SK-N-SH (cell line): ENCODE measurements at regions not wholly inside any gene's neighbourhood (a gene's known extent, or its start where the extent isn't known, plus 50 kb on each side); places are given as distances from the start of the nearest gene placed in this dataset.
A peak's percentile ranks its signal among the peaks of the same experiment; 100 is the strongest.

Experiments used
- CTCF ChIA-PET: fragments of 300-600, 350-600 bp; formaldehyde crosslinking; extraction: SDS; loops from one replicate; lab custom pipeline; 2021; lab: Yijun Ruan, JAX
- POLR2A ChIA-PET: fragments of 350-600 bp; sonication (Branson Sonifier 250); formaldehyde crosslinking; extraction: SDS; loops from one replicate; lab custom pipeline; 2020; ENCODE audit warnings: antibody characterized with exemption, inconsistent platforms; lab: Yijun Ruan, JAX
- DNase-seq: peaks from one replicate; pipeline ENCODE4 v3.0.0; 2012
- H2AFZ ChIP-seq: fragments of 200-600 bp; sonication (generic); 2 replicates; pipeline ENCODE4 v1.8.1; 2016; ENCODE audit warnings: antibody characterized with exemption, mild to moderate bottlenecking, low read depth
- H3F3A ChIP-seq: fragments of 200-600 bp; sonication (generic); replicated peaks from 2 replicates; pipeline ENCODE3; 2016; ENCODE audit warnings: antibody characterized with exemption, mild to moderate bottlenecking; ENCODE audit not compliant: insufficient read depth
- H3K27ac ChIP-seq, 2 experiments: fragments of 200-500 bp in 1 of 2; fragments of 200-600 bp in 1 of 2; sonication (Bioruptor generic) in 1 of 2; sonication (generic), shearing (Covaris generic) in 1 of 2; 2 replicates each; pipeline versions ENCODE4 v1.5.1 to v1.6.1; 2014 to 2016; ENCODE audit warnings: low read depth in 2 of 2, inconsistent platforms in 1 of 2, low read length in 1 of 2, mild to moderate bottlenecking in 1 of 2, mixed read lengths in 1 of 2
- H3K27me3 ChIP-seq: fragments of 200-600 bp; sonication (generic), shearing (Covaris generic); 2 replicates; pipeline ENCODE4 v1.6.1; 2016; ENCODE audit warnings: mixed run types; ENCODE audit not compliant: insufficient read depth
- H3K36me3 ChIP-seq, 2 experiments: fragments of 200-500 bp in 1 of 2; fragments of 200-600 bp in 1 of 2; sonication (Bioruptor generic) in 1 of 2; sonication (generic) in 1 of 2; replicated peaks in 1 of 2; 2 replicates each; pipeline versions ENCODE3 to v1.5.1; 2014 to 2016; ENCODE audit warnings: low read length in 1 of 2, mild to moderate bottlenecking in 1 of 2; ENCODE audit not compliant: insufficient read depth in 2 of 2, control insufficient read depth in 1 of 2
- H3K4me1 ChIP-seq, 2 experiments: fragments of 200-500 bp in 1 of 2; fragments of 200-600 bp in 1 of 2; sonication (Bioruptor generic) in 1 of 2; sonication (generic), shearing (Covaris generic) in 1 of 2; 2 replicates each; pipeline versions ENCODE4 v1.5.1 to v1.6.1; 2014 to 2016; ENCODE audit warnings: low read depth in 1 of 2, low read length in 1 of 2, mixed run types in 1 of 2; ENCODE audit not compliant: insufficient read depth in 2 of 2, control insufficient read depth in 1 of 2
- H3K4me2 ChIP-seq: fragments of 200-600 bp; sonication (generic), shearing (Covaris generic); 2 replicates; pipeline ENCODE4 v1.6.1; 2017; ENCODE audit warnings: mixed run types
- H3K4me3 ChIP-seq, 2 experiments: fragments of 200-500 bp in 1 of 2; fragments of 200-600 bp in 1 of 2; sonication (Bioruptor generic) in 1 of 2; sonication (generic), shearing (Covaris generic) in 1 of 2; 2 replicates each; pipeline versions ENCODE4 v1.5.1 to v1.8.1; 2014 to 2016; ENCODE audit warnings: low read depth in 2 of 2, inconsistent platforms in 1 of 2, low read length in 1 of 2, mild to moderate bottlenecking in 1 of 2, mixed read lengths in 1 of 2, moderate library complexity in 1 of 2
- H3K79me2 ChIP-seq: fragments of 200-600 bp; sonication (generic); 2 replicates; pipeline ENCODE4 v1.8.1; 2017; ENCODE audit warnings: mild to moderate bottlenecking; ENCODE audit not compliant: insufficient read depth
- H3K9ac ChIP-seq: fragments of 200-600 bp; sonication (generic); 2 replicates; pipeline ENCODE4 v1.6.1; 2017; ENCODE audit warnings: mixed run types
- H3K9me2 ChIP-seq: fragments of 200-600 bp; sonication (generic); 2 replicates; pipeline ENCODE4 v1.6.1; 2017; ENCODE audit warnings: mixed run types
- H3K9me3 ChIP-seq: fragments of 200-600 bp; sonication (generic); 2 replicates; pipeline ENCODE4 v1.6.1; 2017; ENCODE audit warnings: mixed run types, mild to moderate bottlenecking, moderate library complexity
- H4K20me1 ChIP-seq: fragments of 200-600 bp; sonication (generic); 2 replicates; pipeline ENCODE4 v1.6.1; 2017; ENCODE audit warnings: mild to moderate bottlenecking, mixed run types; ENCODE audit not compliant: insufficient read depth
- CHD2 ChIP-seq: fragments of 150-350 bp; IDR thresholded peaks from 2 replicates; pipeline ENCODE4 v1.6.1; 2018; ENCODE audit warnings: low read length; ENCODE audit not compliant: partially characterized antibody
- FOSL2 ChIP-seq: IDR thresholded peaks from 2 replicates; pipeline ENCODE4 v1.4.0; 2012; ENCODE audit warnings: low read depth, mild to moderate bottlenecking, moderate library complexity, borderline replicate concordance
- FOXJ3 ChIP-seq: sonication (generic); formaldehyde crosslinking; IDR thresholded peaks from 2 replicates; pipeline ENCODE4 v1.5.1; 2020; ENCODE audit warnings: mild to moderate bottlenecking, missing genetic modification reagents
- FOXM1 ChIP-seq: IDR thresholded peaks from 2 replicates; pipeline ENCODE4 v1.4.0; 2012; ENCODE audit warnings: low read depth, mild to moderate bottlenecking
- GATA2 ChIP-seq: sonication (generic); formaldehyde crosslinking; IDR thresholded peaks from 2 replicates; pipeline ENCODE4 v1.5.0; 2020; ENCODE audit warnings: mild to moderate bottlenecking, missing genetic modification reagents
- IRF3 ChIP-seq: fragments of 150-350 bp; IDR thresholded peaks from 2 replicates; pipeline ENCODE4 v1.6.1; 2016; ENCODE audit warnings: mild to moderate bottlenecking, low read depth, low read length
- JUND ChIP-seq: IDR thresholded peaks from 2 replicates; pipeline ENCODE4 v1.4.0; 2012
- MAX ChIP-seq: IDR thresholded peaks from 2 replicates; pipeline ENCODE4 v1.4.0; 2012; ENCODE audit warnings: low read depth
- MXI1 ChIP-seq: IDR thresholded peaks from 2 replicates; pipeline ENCODE4 v1.6.1; 2012; ENCODE audit warnings: mild to moderate bottlenecking, low read depth, low read length, improper control_type of control experiment
- PBX3 ChIP-seq: IDR thresholded peaks from 2 replicates; pipeline ENCODE4; 2012
- RAD21 ChIP-seq: IDR thresholded peaks from 2 replicates; pipeline ENCODE4 v1.6.1; 2012; ENCODE audit warnings: mild to moderate bottlenecking, low read length
- RXRA ChIP-seq: IDR thresholded peaks from 2 replicates; pipeline ENCODE4 v1.4.0; 2012; ENCODE audit warnings: low read depth, mild to moderate bottlenecking, borderline replicate concordance
- SMC3 ChIP-seq: IDR thresholded peaks from 2 replicates; pipeline ENCODE4 v1.6.1; 2012; ENCODE audit warnings: low read depth, low read length, improper control_type of control experiment
- TAF1 ChIP-seq: IDR thresholded peaks from 2 replicates; pipeline ENCODE4 v1.6.1; 2012; ENCODE audit warnings: low read depth, mild to moderate bottlenecking, low read length, moderate library complexity, borderline replicate concordance
- TEAD4 ChIP-seq: IDR thresholded peaks from 2 replicates; pipeline ENCODE4 v1.4.0; 2012; ENCODE audit warnings: mild to moderate bottlenecking, borderline replicate concordance; ENCODE audit not compliant: insufficient read depth
- USF1 ChIP-seq: IDR thresholded peaks from 2 replicates; pipeline ENCODE4 v1.4.0; 2012; ENCODE audit warnings: low read depth, borderline replicate concordance
- YY1 ChIP-seq: IDR thresholded peaks from 2 replicates; pipeline ENCODE4 v1.4.0; 2012; ENCODE audit warnings: low read depth, mild to moderate bottlenecking
- ZBTB33 ChIP-seq: IDR thresholded peaks from 2 replicates; pipeline ENCODE4 v1.4.0; 2012; ENCODE audit warnings: low read depth, borderline replicate concordance
- WGBS: methylation state at CpG from one replicate; pipeline ENCODE4 v1.1.6; 2017; ENCODE audit warnings: low lambda C conversion rate; 5-methylcytosine and 5-hydroxymethylcytosine counted together

- no peak overlapping the region for H3K4me2 ChIP-seq
- peak overlapping the region in 1 of 2 experiments; percentile 67; a peak in 2 of 4 replicates for H3K27ac ChIP-seq
- H3K9ac ChIP-seq: no peak overlapping the region
- WGBS: 81% methylated on average over 5 of the region's 5 CpGs
- no peak overlapping the region; a peak in 1 of 4 replicates for H3K4me3 ChIP-seq
- H3K4me1 ChIP-seq: peaks cover 0 to 18% of the 10 kb centered on the region in 2 experiments; a peak in 2 of 4 replicates
- H4K20me1 ChIP-seq: no peaks in the 10 kb centered on the region
- H3K9me3 ChIP-seq: no peaks in the 10 kb centered on the region
- ChIA-PET CTCF (no interaction called here), POLR2A (interaction anchor here (0.6 kb wide), 1 partner anchor 515 kb away, joined by 4 read pairs; no protein-coding TSS in a partner anchor)
- H3F3A ChIP-seq: no peaks in the 10 kb centered on the region
- H3K27me3 ChIP-seq: no peaks in the 10 kb centered on the region; the same call in 1 of the 2 replicates
- H2AFZ ChIP-seq: no peak overlapping the region
- no peak for DNase-seq
- no peaks in the 10 kb centered on the region for H3K9me2 ChIP-seq
- TF ChIP-seq FOSL2 (no peak), CHD2 (no peak), FOXJ3 (CRISPR knock-in tag) (no peak), USF1 (no peak), GATA2 (CRISPR knock-in tag) (no peak), MAX (no peak), TAF1 (no peak), PBX3 (no peak), RXRA (no peak), IRF3 (no peak), JUND (no peak), TEAD4 (no peak), YY1 (no peak), SMC3 (no peak), RAD21 (no peak)
- no peaks in the 10 kb centered on the region for H3K79me2 ChIP-seq
- no peaks in the 10 kb centered on the region for H3K36me3 ChIP-seq
These were observed 147.8 kb upstream of the MAGI3 start for GRCh38 chr1:113242481-113242880.

GRCh38 chr1:113243529-113243928 is 146.8 kb upstream of the MAGI3 start:
- DNase-seq: no peak
- WGBS: 85% methylated on average over 2 of the region's 2 CpGs
- H3K79me2 ChIP-seq: no peaks in the 10 kb centered on the region
- no peak overlapping the region for H3K9ac ChIP-seq
- no peaks in the 10 kb centered on the region for H3K9me3 ChIP-seq
- no peaks in the 10 kb centered on the region for H3K9me2 ChIP-seq
- H4K20me1 ChIP-seq: no peaks in the 10 kb centered on the region
- H3K27me3 ChIP-seq: no peaks in the 10 kb centered on the region
- H3F3A ChIP-seq: no peaks in the 10 kb centered on the region
- H2AFZ ChIP-seq: no peak overlapping the region
- CTCF ChIA-PET: interaction anchor here (1.1 kb wide), 1 partner anchor 24 kb away, joined by 4 read pairs; no protein-coding TSS in a partner anchor
- TF ChIP-seq CHD2 (no peak), MXI1 (no peak), ZBTB33 (no peak), FOXM1 (no peak), FOXJ3 (CRISPR knock-in tag) (no peak), PBX3 (no peak)
- TF ChIP-seq, all 33 proteins: peak for 0
- Histone ChIP-seq H3K27ac (peak overlapping the region in 1 of 2 experiments; percentile 67; a peak in 2 of 4 replicates), H3K4me2 (no peak overlapping the region), H3K4me3 (no peak overlapping the region), H3K4me1 (peaks cover 0 to 21% of the 10 kb centered on the region in 2 experiments; a peak in 2 of 4 replicates), H3K36me3 (no peaks in the 10 kb centered on the region)
- POLR2A ChIA-PET: interaction anchor here (1.2 kb wide), 1 partner anchor 145 kb away, joined by 3 read pairs; no protein-coding TSS in a partner anchor
